DND-41 (cell line): ENCODE measurements at regions not wholly inside any gene's neighbourhood (a gene's known extent, or its start where the extent isn't known, plus 50 kb on each side); places are given as distances from the start of the nearest gene placed in this dataset.

ENCODE experiments used
- ATAC-seq: fragments of 200-7000 bp; cut with Tn5 transposase; 3 replicates; pipeline ENCODE4 v1.9.1; 2021; ENCODE audit warnings: low read depth; ENCODE audit not compliant: insufficient read depth
- DNase-seq: peaks from one replicate; pipeline ENCODE4 v3.0.0-alpha.2; 2020
- H2AFZ ChIP-seq: 2 replicates; pipeline ENCODE4 v1.6.0; 2012; ENCODE audit warnings: low read depth, low read length
- H3K27ac ChIP-seq: 2 replicates; pipeline ENCODE4 v1.5.1; 2012; ENCODE audit warnings: low read length, inconsistent platforms
- H3K27me3 ChIP-seq: fragments of 200-600 bp; sonication (generic); 2 replicates; pipeline ENCODE4 v1.6.0; 2012; ENCODE audit warnings: low read length, mild to moderate bottlenecking, inconsistent platforms; ENCODE audit not compliant: insufficient read depth, poor library complexity
- H3K36me3 ChIP-seq: 2 replicates; pipeline ENCODE4 v1.5.1; 2012; ENCODE audit warnings: low read length, inconsistent platforms; ENCODE audit not compliant: insufficient read depth
- H3K4me1 ChIP-seq: 2 replicates; pipeline ENCODE4 v1.5.1; 2012; ENCODE audit warnings: mild to moderate bottlenecking, low read length; ENCODE audit not compliant: insufficient read depth
- H3K4me2 ChIP-seq: 2 replicates; pipeline ENCODE4 v1.6.0; 2012; ENCODE audit warnings: mild to moderate bottlenecking, moderate library complexity, low read length, inconsistent platforms; ENCODE audit not compliant: insufficient read depth
- H3K4me3 ChIP-seq, 2 experiments: fragments of 200-600 bp in 1 of 2; shearing (Covaris generic) in 1 of 2; 2 replicates each; pipeline ENCODE4 v1.5.1; 2012 to 2016; ENCODE audit warnings: inconsistent platforms in 2 of 2, low read length in 2 of 2, mild to moderate bottlenecking in 2 of 2, low read depth in 1 of 2, moderate library complexity in 1 of 2
- H3K79me2 ChIP-seq: 2 replicates; pipeline ENCODE4 v1.6.0; 2012; ENCODE audit warnings: low read length, inconsistent platforms; ENCODE audit not compliant: insufficient read depth
- H3K9ac ChIP-seq: 2 replicates; pipeline ENCODE4 v1.6.0; 2012; ENCODE audit warnings: low read depth, mild to moderate bottlenecking, inconsistent platforms, low read length, moderate library complexity
- H3K9me3 ChIP-seq: 2 replicates; pipeline ENCODE4 v1.5.1; 2012; ENCODE audit warnings: low read length, moderate library complexity, mild to moderate bottlenecking, inconsistent platforms; ENCODE audit not compliant: insufficient read depth, severe bottlenecking
- H4K20me1 ChIP-seq: 2 replicates; pipeline ENCODE4 v1.6.0; 2012; ENCODE audit warnings: low read length; ENCODE audit not compliant: insufficient read depth
- CTCF ChIP-seq: IDR thresholded peaks from 2 replicates; pipeline ENCODE4 v1.5.1; 2012; ENCODE audit warnings: borderline replicate concordance, low read length, moderate library complexity, mild to moderate bottlenecking; ENCODE audit not compliant: poor library complexity, severe bottlenecking; ENCODE audit errors: extremely low read depth
- EZH2 ChIP-seq: IDR thresholded peaks from 3 replicates; pipeline ENCODE4 v1.6.1; 2012; ENCODE audit warnings: borderline replicate concordance, low read depth, mild to moderate bottlenecking, moderate library complexity, low read length, inconsistent platforms; ENCODE audit not compliant: severe bottlenecking

GRCh38 chr14:99055019-99055418 lies 217.0 kb downstream of the BCL11B start:
- TF ChIP-seq CTCF, result no peak
- DNase-seq (no peak), ATAC-seq (no peak)
- Histone ChIP-seq H3K4me1 (no peaks in the 10 kb centered on the region), H2AFZ (no peak overlapping the region), H3K9ac (no peak overlapping the region), H3K9me3 (peaks cover 15% of the 10 kb centered on the region), H3K27me3 (no peaks in the 10 kb centered on the region), H3K79me2 (no peaks in the 10 kb centered on the region), H3K4me3 (no peak overlapping the region), H3K36me3 (no peaks in the 10 kb centered on the region), H3K27ac (no peak overlapping the region), H3K4me2 (no peak overlapping the region), H4K20me1 (no peaks in the 10 kb centered on the region)

GRCh38 chr14:99055816-99056215 lies 216.2 kb downstream of the BCL11B start:
- H2AFZ ChIP-seq, result no peak overlapping the region
- no peaks in the 10 kb centered on the region for H4K20me1 ChIP-seq
- DNase-seq, result peak; percentile 56
- no peaks in the 10 kb centered on the region for H3K79me2 ChIP-seq
- peaks cover 15% of the 10 kb centered on the region for H3K9me3 ChIP-seq
- no peaks in the 10 kb centered on the region for H3K4me1 ChIP-seq
- no peak overlapping the region for H3K9ac ChIP-seq
- H3K4me3 ChIP-seq, result no peak overlapping the region
- H3K27ac ChIP-seq, result no peak overlapping the region
- H3K4me2 ChIP-seq, result no peak overlapping the region
- peak; percentile 92 for ATAC-seq
- H3K36me3 ChIP-seq, result no peaks in the 10 kb centered on the region
- TF ChIP-seq CTCF, result no peak
- TF ChIP-seq EZH2, result no peak
- H3K27me3 ChIP-seq, result no peaks in the 10 kb centered on the region

GRCh38 chr14:99057576-99058083 lies 214.4 kb downstream of the BCL11B start:
- H4K20me1 ChIP-seq, result no peaks in the 10 kb centered on the region
- ATAC-seq (no peak), DNase-seq (no peak)
- H3K4me1 ChIP-seq, result no peaks in the 10 kb centered on the region
- H2AFZ ChIP-seq, result no peak overlapping the region
- H3K9me3 ChIP-seq, result peaks cover 10% of the 10 kb centered on the region
- TF ChIP-seq CTCF, result no peak
- H3K27me3 ChIP-seq, result no peaks in the 10 kb centered on the region
- no peak overlapping the region for H3K27ac ChIP-seq
- no peak overlapping the region for H3K4me2 ChIP-seq
- no peak overlapping the region for H3K4me3 ChIP-seq
- no peak overlapping the region for H3K9ac ChIP-seq
- no peaks in the 10 kb centered on the region for H3K79me2 ChIP-seq
- H3K36me3 ChIP-seq, result no peaks in the 10 kb centered on the region

GRCh38 chr14:99058542-99058941 lies 213.5 kb downstream of the BCL11B start:
- no peaks in the 10 kb centered on the region for H4K20me1 ChIP-seq
- DNase-seq, result no peak
- H3K4me3 ChIP-seq, result no peak overlapping the region
- no peaks in the 10 kb centered on the region for H3K79me2 ChIP-seq
- H3K9ac ChIP-seq, result no peak overlapping the region
- H3K4me2 ChIP-seq, result no peak overlapping the region
- peaks cover under 1% of the 10 kb centered on the region for H3K9me3 ChIP-seq
- H2AFZ ChIP-seq, result no peak overlapping the region
- ATAC-seq, result no peak
- H3K27ac ChIP-seq, result no peak overlapping the region
- no peaks in the 10 kb centered on the region for H3K4me1 ChIP-seq
- no peaks in the 10 kb centered on the region for H3K27me3 ChIP-seq
- H3K36me3 ChIP-seq, result no peaks in the 10 kb centered on the region
- TF ChIP-seq CTCF (no peak), EZH2 (no peak)
